Heart left ventricle (tissue), 13 donors: ENCODE measurements at regions not wholly inside any gene's neighbourhood (a gene's known extent, or its start where the extent isn't known, plus 50 kb on each side); places are given as distances from the start of the nearest gene placed in this dataset.

ENCODE experiments used
- POLR2A ChIP-seq, 2 donors: fragments of 450-650 bp; IDR thresholded peaks; one replicate each; pipeline ENCODE4 v1.6.1; 2017; ENCODE audit warnings: antibody characterized with exemption in 2 of 2, mild to moderate bottlenecking in 2 of 2, moderate library complexity in 2 of 2
- TF ChIP-seq, protein P1 (sequence below), 12 donors: fragments of 200-600 bp; sonication (generic) in 4 of 12; IDR thresholded peaks; one replicate each; pipeline versions ENCODE4 v1.5.0 to v1.8.0; 2018 to 2022; ENCODE audit warnings: antibody characterized with exemption in 12 of 12, mild to moderate bottlenecking in 5 of 12
- donor health status: ischemic (EF 13 %, LVEDD 7.1; RV severe dilation, severe dysfunction).
- donor health status: DM: no; HTN: yes; CAD: no.
- donor health status: DM: no; HTN: no; CAD: no.
- donor health status: ischemic (EF 25% LVEDD 6.9; RV normal size, moderate dysfunction).
- donor health status: ischemic (EF 25% LVEDD 5.7; RV mildly dilated, moderate dysfunction).
- donor health status: ischemic (EF 35%, LVEDD 5.7; RV mildly dilated, moderate dysfunction).
- donor health status: nonischemic (EF 11% LVEDD 7.7; RV severe dilation, severe dysfunction).
- donor health status: DM: yes; HTN: yes; CAD: no.
- donor health status: PGD.
- donor health status: ischemic (EF 29% LVEDD 5.4; RV normal size, mild dysfunction).
- donor health status: nonischemic (EF 23%, LVEDD 6.1; RV moderate dilation, normal function).

DNA sequence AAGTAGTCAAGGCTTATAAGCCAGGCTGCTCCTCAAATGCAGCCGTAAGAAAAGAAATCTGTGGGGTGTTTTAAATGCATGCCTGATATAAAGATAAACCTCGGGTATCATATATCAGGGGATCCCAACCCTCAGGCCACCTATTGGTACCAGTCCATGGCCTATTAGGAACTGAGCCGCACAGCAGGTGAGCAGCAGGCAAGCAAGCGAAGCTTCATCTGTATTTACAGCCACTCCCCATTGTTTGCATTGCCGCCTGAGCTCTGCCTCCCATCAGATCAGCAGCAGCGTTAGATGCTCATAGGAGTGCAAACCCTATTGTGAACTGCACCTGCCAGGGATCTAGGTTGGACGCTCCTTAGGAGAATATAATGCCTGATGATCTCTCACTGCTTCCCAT, 233.5 kb upstream of the SERP2 start:
- TF ChIP-seq, protein P1, sequence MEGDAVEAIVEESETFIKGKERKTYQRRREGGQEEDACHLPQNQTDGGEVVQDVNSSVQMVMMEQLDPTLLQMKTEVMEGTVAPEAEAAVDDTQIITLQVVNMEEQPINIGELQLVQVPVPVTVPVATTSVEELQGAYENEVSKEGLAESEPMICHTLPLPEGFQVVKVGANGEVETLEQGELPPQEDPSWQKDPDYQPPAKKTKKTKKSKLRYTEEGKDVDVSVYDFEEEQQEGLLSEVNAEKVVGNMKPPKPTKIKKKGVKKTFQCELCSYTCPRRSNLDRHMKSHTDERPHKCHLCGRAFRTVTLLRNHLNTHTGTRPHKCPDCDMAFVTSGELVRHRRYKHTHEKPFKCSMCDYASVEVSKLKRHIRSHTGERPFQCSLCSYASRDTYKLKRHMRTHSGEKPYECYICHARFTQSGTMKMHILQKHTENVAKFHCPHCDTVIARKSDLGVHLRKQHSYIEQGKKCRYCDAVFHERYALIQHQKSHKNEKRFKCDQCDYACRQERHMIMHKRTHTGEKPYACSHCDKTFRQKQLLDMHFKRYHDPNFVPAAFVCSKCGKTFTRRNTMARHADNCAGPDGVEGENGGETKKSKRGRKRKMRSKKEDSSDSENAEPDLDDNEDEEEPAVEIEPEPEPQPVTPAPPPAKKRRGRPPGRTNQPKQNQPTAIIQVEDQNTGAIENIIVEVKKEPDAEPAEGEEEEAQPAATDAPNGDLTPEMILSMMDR (IDR thresholded peaks at IDR 0.05) = no peak
- TF ChIP-seq POLR2A (IDR thresholded peaks at IDR 0.05) = no peak
